DMS53 treated with DMSO at 0.1 percent for 48 hours (cell line): ENCODE measurements at regions not wholly inside any gene's neighbourhood (a gene's known extent, or its start where the extent isn't known, plus 50 kb on each side); places are given as distances from the start of the nearest gene placed in this dataset.

Experiments
- DNase-seq: peaks from one replicate; lab custom pipeline; 2025; ENCODE audit not compliant: unreplicated experiment; lab: John Stamatoyannopoulos, UW

- no peak for DNase-seq
Measured at GRCh38 chr18:40921845-40922629, 1033.0 kb upstream of the PIK3C3 start.

- DNase-seq, result no peak
Measured at GRCh38 chr18:40917056-40917455, 1038.0 kb upstream of the PIK3C3 start.

- DNase-seq, result no peak
Measured at GRCh38 chr18:40915724-40916123, 1039.3 kb upstream of the PIK3C3 start.

GRCh38 chr18:40911582-40912254 lies 1043.3 kb upstream of the PIK3C3 start:
- peak; percentile 20 for DNase-seq

- no peak for DNase-seq
Measured at GRCh38 chr18:40911041-40911440, 1044.0 kb upstream of the PIK3C3 start.

- DNase-seq, result no peak
Measured at GRCh38 chr18:40907842-40908241, 1047.2 kb upstream of the PIK3C3 start.

- no peak for DNase-seq
Measured at GRCh38 chr18:40904295-40904694, 1050.7 kb upstream of the PIK3C3 start.

GRCh38 chr18:40902436-40902835 lies 1052.6 kb upstream of the PIK3C3 start:
- no peak for DNase-seq

- DNase-seq, result no peak
Measured at GRCh38 chr18:40897884-40898283, 1057.2 kb upstream of the PIK3C3 start.

- DNase-seq, result no peak
Measured at GRCh38 chr18:40883271-40883670, 1071.8 kb upstream of the PIK3C3 start.

GRCh38 chr18:40882468-40882867 lies 1072.6 kb upstream of the PIK3C3 start:
- no peak for DNase-seq

GRCh38 chr18:40878371-40878770 lies 1076.7 kb upstream of the PIK3C3 start:
- no peak for DNase-seq

- DNase-seq, result no peak
Measured at GRCh38 chr18:40877096-40877495, 1077.9 kb upstream of the PIK3C3 start.

GRCh38 chr18:40875101-40875615 lies 1079.9 kb upstream of the PIK3C3 start:
- DNase-seq, result no peak

- no peak for DNase-seq
Measured at GRCh38 chr18:40874233-40874632, 1080.8 kb upstream of the PIK3C3 start.

GRCh38 chr18:40868110-40868858 lies 1086.8 kb upstream of the PIK3C3 start:
- DNase-seq, result no peak

- DNase-seq, result no peak
Measured at GRCh38 chr18:40867459-40867858, 1087.6 kb upstream of the PIK3C3 start.

- no peak for DNase-seq
Measured at GRCh38 chr18:40866968-40867367, 1088.1 kb upstream of the PIK3C3 start.

- DNase-seq, result peak; percentile 6
Measured at GRCh38 chr18:40866013-40866645, 1088.9 kb upstream of the PIK3C3 start.

GRCh38 chr18:40864846-40865245 lies 1090.2 kb upstream of the PIK3C3 start:
- no peak for DNase-seq

GRCh38 chr18:40863801-40864200 lies 1091.2 kb upstream of the PIK3C3 start:
- DNase-seq, result no peak
